Hepatocyte (in vitro differentiated cells): ENCODE measurements at regions not wholly inside any gene's neighbourhood (a gene's known extent, or its start where the extent isn't known, plus 50 kb on each side); places are given as distances from the start of the nearest gene placed in this dataset.

Experiments
- CTCF ChIP-seq: fragments of 200-600 bp; sonication (generic); IDR thresholded peaks from 2 replicates; pipeline ENCODE4 v1.5.1; 2016; ENCODE audit warnings: antibody characterized with exemption, mild to moderate bottlenecking; ENCODE audit not compliant: poor library complexity
- EZH2 ChIP-seq: fragments of 200-600 bp; sonication (generic); IDR thresholded peaks from 2 replicates; pipeline ENCODE4 v1.6.1; 2016; ENCODE audit warnings: antibody characterized with exemption, mild to moderate bottlenecking, borderline replicate concordance

- no peak for TF ChIP-seq CTCF
- TF ChIP-seq EZH2, result no peak
These were observed 426.5 kb downstream of the METTL4 start for GRCh38 chr18:2144811-2145210.
